OCI-LY7 (cell line): ENCODE measurements at regions not wholly inside any gene's neighbourhood (a gene's known extent, or its start where the extent isn't known, plus 50 kb on each side); places are given as distances from the start of the nearest gene placed in this dataset.

Experiments
- BruUV-seq: library from RNA; stranded (reverse); fragments of 400-500 nt; replicated peaks from 2 replicates; lab custom pipeline; 2021; lab: Mats Ljungman, UMichigan
- CTCF ChIA-PET: fragments of 300-600 bp; sonication (Branson Sonifier 250); formaldehyde crosslinking; loops from one replicate; lab custom pipeline; 2022; ENCODE audit warnings: antibody characterized with exemption; ENCODE audit not compliant: unreplicated experiment; lab: Charles Lee
- POLR2A ChIA-PET: fragments of 300-600 bp; sonication (Branson Sonifier 250); formaldehyde crosslinking; loops from one replicate; lab custom pipeline; 2022; ENCODE audit warnings: antibody characterized with exemption; lab: Charles Lee
- DNase-seq: peaks from one replicate; pipeline ENCODE4 v3.0.0-alpha.2; 2015; ENCODE audit warnings: low spot score
- H2AFZ ChIP-seq: fragments of 200-600 bp; sonication (generic), shearing (Covaris generic); 2 replicates; pipeline ENCODE4 v1.6.1; 2014; ENCODE audit warnings: mild to moderate bottlenecking, antibody characterized with exemption, low read length, moderate library complexity
- H3K27ac ChIP-seq: fragments of 200-600 bp; sonication (generic); 2 replicates; pipeline ENCODE4 v1.5.1; 2014; ENCODE audit warnings: mixed run types, low read depth, mild to moderate bottlenecking, moderate library complexity, low read length, inconsistent platforms; ENCODE audit not compliant: poor library complexity, severe bottlenecking
- H3K36me3 ChIP-seq: fragments of 200-600 bp; sonication (generic); 2 replicates; pipeline ENCODE4 v1.6.1; 2014; ENCODE audit warnings: mild to moderate bottlenecking, antibody characterized with exemption, low read length, moderate library complexity, mixed read lengths; ENCODE audit not compliant: insufficient read depth
- H3K4me1 ChIP-seq: fragments of 200-600 bp; sonication (generic); 2 replicates; pipeline ENCODE4 v1.5.1; 2014; ENCODE audit warnings: mild to moderate bottlenecking, low read length; ENCODE audit not compliant: insufficient read depth, poor library complexity, severe bottlenecking
- H3K4me2 ChIP-seq: fragments of 200-600 bp; sonication (generic); 2 replicates; pipeline ENCODE4 v1.6.1; 2014; ENCODE audit warnings: mild to moderate bottlenecking, low read length
- H3K4me3 ChIP-seq: fragments of 200-600 bp; sonication (generic); 2 replicates; pipeline ENCODE4 v1.5.1; 2014; ENCODE audit warnings: mild to moderate bottlenecking, low read depth, low read length; ENCODE audit not compliant: poor library complexity, severe bottlenecking
- H3K79me2 ChIP-seq: fragments of 200-600 bp; sonication (generic); 2 replicates; pipeline ENCODE4 v1.6.1; 2016; ENCODE audit warnings: low read depth, mild to moderate bottlenecking, low read length, moderate library complexity, mixed read lengths; ENCODE audit not compliant: insufficient read depth
- H3K9me2 ChIP-seq: fragments of 200-600 bp; sonication (generic); 2 replicates; pipeline ENCODE4 v1.6.1; 2016; ENCODE audit warnings: mild to moderate bottlenecking, low read length, mixed read lengths; ENCODE audit not compliant: insufficient read depth
- H3K9me3 ChIP-seq: fragments of 200-600 bp; sonication (generic); 2 replicates; pipeline ENCODE4 v1.6.1; 2014; ENCODE audit warnings: mild to moderate bottlenecking, mixed run types, low read length, mixed read lengths
- H4K20me1 ChIP-seq: fragments of 200-600 bp; sonication (generic); 2 replicates; pipeline ENCODE4 v1.6.1; 2014; ENCODE audit warnings: mild to moderate bottlenecking, antibody characterized with exemption, low read length, moderate library complexity, mixed read lengths; ENCODE audit not compliant: insufficient read depth
- CTCF ChIP-seq: fragments of 200-600 bp; sonication (generic); conservative IDR thresholded peaks from 2 replicates; pipeline ENCODE4 v1.5.1; 2014; ENCODE audit warnings: mild to moderate bottlenecking, antibody characterized with exemption, low read length, moderate library complexity, mixed read lengths
- EZH2phosphoT487 ChIP-seq: fragments of 200-600 bp; sonication (generic); IDR thresholded peaks from 2 replicates; pipeline ENCODE4 v1.6.1; 2018; ENCODE audit warnings: low read depth, borderline replicate concordance, mild to moderate bottlenecking, mixed run types, antibody characterized with exemption, low read length, moderate library complexity, mixed read lengths
- intact Hi-C: fragments of 100-400 bp; cut with micrococcal nuclease; formaldehyde crosslinking; loops from one replicate; pipeline ENCODE4 v1.10.0; 2022; ENCODE audit not compliant: unreplicated experiment

- Histone ChIP-seq H3K4me3 (no peak overlapping the region), H3K79me2 (no peaks in the 10 kb centered on the region), H3K27ac (no peak overlapping the region), H3K36me3 (no peaks in the 10 kb centered on the region), H3K9me2 (no peaks in the 10 kb centered on the region), H2AFZ (no peak overlapping the region), H3K4me1 (no peaks in the 10 kb centered on the region), H4K20me1 (no peaks in the 10 kb centered on the region), H3K4me2 (no peak overlapping the region), H3K9me3 (no peaks in the 10 kb centered on the region)
- POLR2A ChIA-PET = interaction anchor here (0.6 kb wide), 1 partner anchor 313 kb away, joined by 3 read pairs; no protein-coding TSS in a partner anchor
- TF ChIP-seq CTCF (no peak), EZH2phosphoT487 (no peak)
- CTCF ChIA-PET = no interaction called here
- intact Hi-C loops = no loop called here
- BruUV-seq = no TSS peak
- no peak for DNase-seq
Observed at GRCh38 chr3:46124216-46125177, 83.6 kb downstream of the CCR1 start.

DNA sequence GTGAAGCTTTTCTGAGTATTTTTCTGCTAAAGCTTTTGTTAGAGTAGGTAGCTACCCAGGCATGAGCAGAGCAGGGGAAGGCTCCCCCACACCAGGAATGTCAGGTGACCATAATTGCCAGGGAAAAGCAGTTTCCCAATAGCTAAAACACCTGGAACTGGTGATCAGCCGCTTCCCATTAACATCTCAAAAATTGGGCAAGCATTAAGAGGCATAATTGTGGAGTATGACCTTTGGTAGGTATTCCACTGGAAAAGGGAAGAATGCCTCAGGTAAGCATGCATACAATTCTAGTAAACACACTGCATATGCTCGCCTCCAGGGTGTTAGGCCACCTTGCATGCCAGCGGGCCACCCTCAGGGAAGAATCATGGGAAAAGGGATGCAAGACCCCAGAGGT lies 84.5 kb downstream of the CCR1 start:
- Histone ChIP-seq H3K27ac (no peak overlapping the region), H3K4me1 (no peaks in the 10 kb centered on the region), H3K9me2 (no peaks in the 10 kb centered on the region), H4K20me1 (no peaks in the 10 kb centered on the region), H3K79me2 (no peaks in the 10 kb centered on the region), H3K36me3 (no peaks in the 10 kb centered on the region), H3K9me3 (no peaks in the 10 kb centered on the region), H3K4me3 (no peak overlapping the region), H3K4me2 (no peak overlapping the region), H2AFZ (no peak overlapping the region)
- intact Hi-C loops = no loop called here
- CTCF ChIA-PET = no interaction called here
- BruUV-seq = no TSS peak
- no peak for TF ChIP-seq CTCF
- no peak for TF ChIP-seq EZH2phosphoT487
- no peak for DNase-seq
- POLR2A ChIA-PET = no interaction called here

- TF ChIP-seq CTCF (no peak), EZH2phosphoT487 (no peak)
- H3K36me3 ChIP-seq = no peaks in the 10 kb centered on the region
- no peaks in the 10 kb centered on the region for H3K4me1 ChIP-seq
- H3K9me3 ChIP-seq = no peaks in the 10 kb centered on the region
- H2AFZ ChIP-seq = no peak overlapping the region
- DNase-seq = no peak
- H3K4me3 ChIP-seq = no peak overlapping the region
- ChIA-PET POLR2A (interaction anchor here (0.6 to 1.2 kb wide), 2 partner anchors 9 to 288 kb away, joined by 3 read pairs; no protein-coding TSS in a partner anchor), CTCF (no interaction called here)
- no peak overlapping the region for H3K4me2 ChIP-seq
- no peaks in the 10 kb centered on the region for H4K20me1 ChIP-seq
- no peak overlapping the region for H3K27ac ChIP-seq
- H3K9me2 ChIP-seq = no peaks in the 10 kb centered on the region
- H3K79me2 ChIP-seq = no peaks in the 10 kb centered on the region
- BruUV-seq = no TSS peak
- intact Hi-C loops = no loop called here
Observed at GRCh38 chr3:46122091-46122490, 86.0 kb downstream of the CCR1 start.
